ENCODE measurements at regions not wholly inside any gene's neighbourhood (a gene's known extent, or its start where the extent isn't known, plus 50 kb on each side); places are given as distances from the start of the nearest gene placed in this dataset.

- TF ChIP-seq CTCF (IDR thresholded peaks at IDR 0.05; ENCODE audit: low read length) (no peak), EZH2phosphoT487 (IDR thresholded peaks at IDR 0.05; ENCODE audit: low read length) (no peak)
Observed at GRCh38 chr7:109663806-109664205, 1094.1 kb downstream of the DNAJB9 start.

All from MM.1S (cell line).